ENCODE measurements at regions not wholly inside any gene's neighbourhood (a gene's known extent, or its start where the extent isn't known, plus 50 kb on each side); places are given as distances from the start of the nearest gene placed in this dataset.

- Histone ChIP-seq H3K4me3 (no peak overlapping the region), H3K27me3 (no peaks in the 10 kb centered on the region), H3K4me1 (replicated peaks in 1 of 2) (no peaks in the 10 kb centered on the region), H3K9me3 (replicated peaks in 1 of 3) (no peaks in the 10 kb centered on the region), H3K27ac (no peak overlapping the region), H3K36me3 (replicated peaks in 1 of 2) (no peaks in the 10 kb centered on the region)
- 35 to 62% (median 46%) methylated on average over 2 to 3 of the region's 3 CpGs for WGBS, 4 donors
- DNase-seq: no peak
- intact Hi-C loops (cut with DNase I): no loop called here
- TF ChIP-seq, protein P1, sequence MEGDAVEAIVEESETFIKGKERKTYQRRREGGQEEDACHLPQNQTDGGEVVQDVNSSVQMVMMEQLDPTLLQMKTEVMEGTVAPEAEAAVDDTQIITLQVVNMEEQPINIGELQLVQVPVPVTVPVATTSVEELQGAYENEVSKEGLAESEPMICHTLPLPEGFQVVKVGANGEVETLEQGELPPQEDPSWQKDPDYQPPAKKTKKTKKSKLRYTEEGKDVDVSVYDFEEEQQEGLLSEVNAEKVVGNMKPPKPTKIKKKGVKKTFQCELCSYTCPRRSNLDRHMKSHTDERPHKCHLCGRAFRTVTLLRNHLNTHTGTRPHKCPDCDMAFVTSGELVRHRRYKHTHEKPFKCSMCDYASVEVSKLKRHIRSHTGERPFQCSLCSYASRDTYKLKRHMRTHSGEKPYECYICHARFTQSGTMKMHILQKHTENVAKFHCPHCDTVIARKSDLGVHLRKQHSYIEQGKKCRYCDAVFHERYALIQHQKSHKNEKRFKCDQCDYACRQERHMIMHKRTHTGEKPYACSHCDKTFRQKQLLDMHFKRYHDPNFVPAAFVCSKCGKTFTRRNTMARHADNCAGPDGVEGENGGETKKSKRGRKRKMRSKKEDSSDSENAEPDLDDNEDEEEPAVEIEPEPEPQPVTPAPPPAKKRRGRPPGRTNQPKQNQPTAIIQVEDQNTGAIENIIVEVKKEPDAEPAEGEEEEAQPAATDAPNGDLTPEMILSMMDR (IDR thresholded peaks at IDR 0.05): no peak
- no peak for TF ChIP-seq POLR2A (IDR thresholded peaks at IDR 0.05)
These were observed 1836.4 kb downstream of the TP53TG3F start for GRCh38 chr16:35295856-35296255.

- no peak for DNase-seq
- TF ChIP-seq POLR2A (IDR thresholded peaks at IDR 0.05): no peak
- TF ChIP-seq, protein P1 (IDR thresholded peaks at IDR 0.05): no peak
- WGBS, 4 donors: 49 to 62% (median 52%) methylated on average over 2 of the region's 2 CpGs
- no peaks in the 10 kb centered on the region for H3K4me1 ChIP-seq (replicated peaks in 1 of 2)
- H3K27ac ChIP-seq: no peak overlapping the region
- H3K4me3 ChIP-seq: no peak overlapping the region
- no peaks in the 10 kb centered on the region for H3K36me3 ChIP-seq (replicated peaks in 1 of 2)
- H3K27me3 ChIP-seq: no peaks in the 10 kb centered on the region
- intact Hi-C loops (cut with DNase I): no loop called here
- H3K9me3 ChIP-seq (replicated peaks in 1 of 3): no peaks in the 10 kb centered on the region
These were observed 1837.7 kb downstream of the TP53TG3F start for GRCh38 chr16:35296962-35297653.

DNA sequence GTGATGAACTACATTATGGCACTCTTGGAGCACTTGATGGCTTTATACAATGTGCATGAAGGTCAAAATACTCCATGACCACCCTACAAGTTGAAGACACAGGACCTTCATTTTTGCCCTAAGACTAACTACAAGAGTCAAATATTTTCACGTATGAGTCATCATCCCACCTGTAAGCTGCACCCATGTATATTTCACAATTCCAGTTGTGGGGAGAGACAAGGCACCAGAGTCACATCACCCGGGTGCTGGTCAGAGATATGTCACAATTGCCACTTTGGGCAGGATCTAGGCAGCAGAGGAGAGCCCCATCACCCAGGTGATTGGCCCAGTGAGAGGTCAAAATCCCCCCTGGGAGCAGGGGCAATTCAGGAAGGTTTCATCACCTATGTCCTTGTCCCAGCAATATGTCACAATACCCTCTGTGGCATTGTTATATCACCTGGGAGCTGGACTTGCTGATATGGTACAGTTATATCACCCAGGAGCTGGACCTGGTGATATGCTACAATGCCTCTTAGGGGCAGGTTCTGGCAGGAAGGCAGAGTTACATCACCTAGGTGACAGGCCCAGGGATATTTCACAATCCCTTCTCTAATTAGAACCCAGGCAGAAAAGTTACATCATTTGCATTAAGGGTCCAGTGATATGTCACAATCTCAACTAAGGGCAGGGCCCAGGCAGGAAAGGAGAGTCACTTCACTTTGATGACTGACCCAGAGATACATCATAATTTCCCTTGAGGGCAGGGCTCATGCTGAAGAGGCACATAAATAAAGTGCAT is 1839.2 kb downstream of the TP53TG3F start:
- intact Hi-C loops (cut with DNase I): no loop called here
- Histone ChIP-seq H3K4me1 (replicated peaks in 1 of 2) (no peaks in the 10 kb centered on the region), H3K27me3 (no peaks in the 10 kb centered on the region), H3K9me3 (replicated peaks in 1 of 3) (no peaks in the 10 kb centered on the region), H3K36me3 (replicated peaks in 1 of 2) (no peaks in the 10 kb centered on the region), H3K27ac (no peak overlapping the region), H3K4me3 (no peak overlapping the region)
- no peak for TF ChIP-seq POLR2A (IDR thresholded peaks at IDR 0.05)
- TF ChIP-seq, protein P1 (IDR thresholded peaks at IDR 0.05): no peak
- WGBS, 4 donors: 27 to 49% (median 46%) methylated on average over 2 of the region's 2 CpGs
- no peak for DNase-seq

GRCh38 chr16:35302859-35303258 is 1843.4 kb downstream of the TP53TG3F start:
- H3K4me1 ChIP-seq (replicated peaks in 1 of 2): no peaks in the 10 kb centered on the region
- H3K27me3 ChIP-seq: no peaks in the 10 kb centered on the region
- TF ChIP-seq POLR2A (IDR thresholded peaks at IDR 0.05): no peak
- TF ChIP-seq, protein P1 (IDR thresholded peaks at IDR 0.05): no peak
- no peak overlapping the region for H3K27ac ChIP-seq
- no peak for DNase-seq
- no peaks in the 10 kb centered on the region for H3K9me3 ChIP-seq (replicated peaks in 1 of 3)
- no peaks in the 10 kb centered on the region for H3K36me3 ChIP-seq (replicated peaks in 1 of 2)
- H3K4me3 ChIP-seq: no peak overlapping the region
- 32 to 44% (median 40%) methylated on average over 1 of the region's 1 CpG; no CpG with 5 or more reads in 1 of the 4 donors for WGBS, 4 donors
- intact Hi-C loops (cut with DNase I): no loop called here

Measured in adrenal gland (tissue), 9 donors.